ENCODE measurements at regions not wholly inside any gene's neighbourhood (a gene's known extent, or its start where the extent isn't known, plus 50 kb on each side); places are given as distances from the start of the nearest gene placed in this dataset.

GRCh38 chr2:163171786-163172530, 333.4 kb upstream of the KCNH7 start:
- intact Hi-C loops (cut with DNase I), result no loop called here
- TF ChIP-seq CTCF (IDR thresholded peaks at IDR 0.05), result no peak
- no peaks in the 10 kb centered on the region for H3K4me1 ChIP-seq
- H3K27me3 ChIP-seq, result no peaks in the 10 kb centered on the region
- no peak overlapping the region for H3K27ac ChIP-seq
- H3K4me3 ChIP-seq, result no peak overlapping the region
- DNase-seq (ENCODE audit: low spot score in 2 of 2), result no peak
- no peaks in the 10 kb centered on the region for H3K36me3 ChIP-seq
- H3K9me3 ChIP-seq, result no peaks in the 10 kb centered on the region

- no peaks in the 10 kb centered on the region for H3K4me1 ChIP-seq
- H3K9me3 ChIP-seq, result no peaks in the 10 kb centered on the region
- no peak for DNase-seq (ENCODE audit: low spot score in 2 of 2)
- no peak overlapping the region for H3K27ac ChIP-seq
- H3K4me3 ChIP-seq, result no peak overlapping the region
- H3K27me3 ChIP-seq, result no peaks in the 10 kb centered on the region
- intact Hi-C loops (cut with DNase I), result no loop called here
- TF ChIP-seq CTCF (IDR thresholded peaks at IDR 0.05), result no peak
- H3K36me3 ChIP-seq, result no peaks in the 10 kb centered on the region
These were observed 319.4 kb upstream of the KCNH7 start for GRCh38 chr2:163157891-163158496.

DNA sequence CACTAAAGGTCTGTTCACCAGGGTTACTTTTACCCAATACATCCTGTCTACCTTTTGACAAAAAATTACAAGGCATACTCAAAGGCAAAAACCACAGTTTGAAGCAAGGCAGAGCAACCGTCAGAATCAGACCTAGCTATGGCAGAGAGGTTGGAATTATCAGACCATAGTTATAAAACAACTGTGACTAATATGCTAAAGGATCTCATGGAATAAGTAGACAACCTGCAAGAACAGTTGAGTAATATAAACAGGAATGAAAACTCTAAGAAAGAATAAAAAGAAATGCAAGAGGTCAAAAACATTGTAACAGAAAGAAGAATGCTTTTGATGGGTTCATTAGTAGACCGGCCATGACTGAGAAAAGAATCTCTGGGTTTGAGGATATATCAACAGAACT, 318.8 kb upstream of the KCNH7 start:
- no peak for DNase-seq (ENCODE audit: low spot score in 2 of 2)
- Histone ChIP-seq H3K27ac (no peak overlapping the region), H3K27me3 (no peaks in the 10 kb centered on the region), H3K4me3 (no peak overlapping the region), H3K4me1 (no peaks in the 10 kb centered on the region), H3K9me3 (no peaks in the 10 kb centered on the region), H3K36me3 (no peaks in the 10 kb centered on the region)
- TF ChIP-seq CTCF (IDR thresholded peaks at IDR 0.05), result no peak
- intact Hi-C loops (cut with DNase I), result no loop called here

DNA sequence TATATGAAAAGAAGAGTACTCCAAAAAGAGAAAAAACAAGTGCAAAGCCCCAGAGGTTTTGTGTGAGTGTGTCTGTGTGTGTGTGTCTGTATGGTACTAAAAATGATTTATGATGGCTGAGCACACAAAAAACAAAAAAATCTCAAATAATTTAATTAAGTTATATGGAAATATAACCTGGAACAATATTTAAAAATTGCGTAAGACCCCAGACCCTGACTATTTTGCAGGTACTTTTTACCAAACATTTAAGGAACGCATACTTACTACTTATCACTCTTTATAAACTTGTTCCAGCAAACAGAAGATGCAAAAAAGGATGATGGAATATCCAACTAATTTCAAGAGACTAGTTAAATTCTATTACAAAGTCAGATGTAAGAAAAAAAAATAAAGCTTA, 317.4 kb upstream of the KCNH7 start:
- Histone ChIP-seq H3K27ac (no peak overlapping the region), H3K36me3 (no peaks in the 10 kb centered on the region), H3K4me1 (no peaks in the 10 kb centered on the region), H3K27me3 (no peaks in the 10 kb centered on the region), H3K4me3 (no peak overlapping the region), H3K9me3 (no peaks in the 10 kb centered on the region)
- intact Hi-C loops (cut with DNase I), result no loop called here
- TF ChIP-seq CTCF (IDR thresholded peaks at IDR 0.05), result no peak
- DNase-seq (ENCODE audit: low spot score in 2 of 2), result no peak

DNA sequence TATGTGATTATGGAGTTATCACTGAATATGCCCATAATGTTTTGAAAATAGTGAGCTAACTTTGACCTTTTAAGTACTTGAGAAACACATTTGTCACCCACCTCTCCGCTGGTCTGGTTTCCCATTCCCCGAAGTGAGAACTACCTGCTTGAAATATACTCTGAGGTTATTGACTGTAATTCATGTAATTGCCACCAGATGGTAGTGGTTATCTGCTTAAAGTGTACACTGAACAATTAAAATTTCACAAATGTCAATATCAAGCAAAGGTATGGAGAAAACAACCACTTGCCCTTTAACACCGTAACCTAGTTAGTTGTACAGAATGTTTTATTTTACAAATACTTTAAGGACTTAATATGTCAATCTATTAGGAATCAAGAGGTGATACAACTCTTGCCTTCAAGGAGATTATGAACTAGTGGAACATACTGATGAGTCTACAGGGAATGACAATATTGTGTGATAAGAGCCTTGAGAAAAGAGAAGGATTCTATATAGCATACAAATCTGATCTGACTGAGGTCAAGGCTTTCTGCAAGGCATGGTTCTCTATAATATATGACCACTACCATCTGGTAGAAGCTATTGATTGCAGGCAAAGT, 316.8 kb upstream of the KCNH7 start:
- Histone ChIP-seq H3K27me3 (no peaks in the 10 kb centered on the region), H3K36me3 (no peaks in the 10 kb centered on the region), H3K4me3 (no peak overlapping the region), H3K9me3 (no peaks in the 10 kb centered on the region), H3K27ac (no peak overlapping the region), H3K4me1 (no peaks in the 10 kb centered on the region)
- TF ChIP-seq CTCF (IDR thresholded peaks at IDR 0.05), result peak in 2 of 3 experiments; percentile 38 to 46
- intact Hi-C loops (cut with DNase I), result no loop called here
- no peak for DNase-seq (ENCODE audit: low spot score in 2 of 2)

Measured in ascending aorta (tissue), 2 donors.